NB4 (cell line): ENCODE measurements at regions not wholly inside any gene's neighbourhood (a gene's known extent, or its start where the extent isn't known, plus 50 kb on each side); places are given as distances from the start of the nearest gene placed in this dataset.

Experiments used
- POLR2A ChIP-seq: IDR thresholded peaks from 2 replicates; pipeline ENCODE4 v1.6.1; 2011; ENCODE audit warnings: mild to moderate bottlenecking; ENCODE audit not compliant: insufficient read length; ENCODE audit errors: extremely low read depth
- TF ChIP-seq, protein P1 (sequence below): IDR thresholded peaks from one replicate; pipeline ENCODE4 v1.5.1; 2012; ENCODE audit warnings: low read depth, low read length

DNA sequence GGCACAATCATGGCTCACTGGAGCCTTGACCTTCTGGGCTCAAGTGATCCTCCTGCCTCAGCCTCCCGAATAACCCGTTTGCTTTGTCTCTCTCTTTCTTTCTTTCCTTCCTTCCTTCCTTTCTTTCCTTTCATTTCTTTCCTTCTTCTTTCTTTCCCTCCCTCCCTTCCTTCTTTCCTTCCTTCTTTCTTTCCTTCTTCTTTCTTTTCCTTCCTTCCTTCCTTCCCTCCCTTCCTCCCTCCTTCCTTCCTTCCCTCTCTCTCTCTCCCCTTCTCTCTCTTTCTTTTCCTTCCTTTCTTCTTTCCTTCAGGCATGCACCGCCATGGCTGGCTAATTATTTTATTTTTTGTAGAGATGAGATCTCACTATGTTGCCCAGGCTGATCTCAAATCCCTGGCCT is 57.9 kb upstream of the NPTX2 start:
- TF ChIP-seq, protein P1, sequence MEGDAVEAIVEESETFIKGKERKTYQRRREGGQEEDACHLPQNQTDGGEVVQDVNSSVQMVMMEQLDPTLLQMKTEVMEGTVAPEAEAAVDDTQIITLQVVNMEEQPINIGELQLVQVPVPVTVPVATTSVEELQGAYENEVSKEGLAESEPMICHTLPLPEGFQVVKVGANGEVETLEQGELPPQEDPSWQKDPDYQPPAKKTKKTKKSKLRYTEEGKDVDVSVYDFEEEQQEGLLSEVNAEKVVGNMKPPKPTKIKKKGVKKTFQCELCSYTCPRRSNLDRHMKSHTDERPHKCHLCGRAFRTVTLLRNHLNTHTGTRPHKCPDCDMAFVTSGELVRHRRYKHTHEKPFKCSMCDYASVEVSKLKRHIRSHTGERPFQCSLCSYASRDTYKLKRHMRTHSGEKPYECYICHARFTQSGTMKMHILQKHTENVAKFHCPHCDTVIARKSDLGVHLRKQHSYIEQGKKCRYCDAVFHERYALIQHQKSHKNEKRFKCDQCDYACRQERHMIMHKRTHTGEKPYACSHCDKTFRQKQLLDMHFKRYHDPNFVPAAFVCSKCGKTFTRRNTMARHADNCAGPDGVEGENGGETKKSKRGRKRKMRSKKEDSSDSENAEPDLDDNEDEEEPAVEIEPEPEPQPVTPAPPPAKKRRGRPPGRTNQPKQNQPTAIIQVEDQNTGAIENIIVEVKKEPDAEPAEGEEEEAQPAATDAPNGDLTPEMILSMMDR: no peak
- no peak for TF ChIP-seq POLR2A
